Prostate gland (tissue), 2 donors: ENCODE measurements at regions not wholly inside any gene's neighbourhood (a gene's known extent, or its start where the extent isn't known, plus 50 kb on each side); places are given as distances from the start of the nearest gene placed in this dataset.

Experiments used
- CTCF ChIP-seq, 4 experiments: fragments of 200-600 bp in 2 of 4; fragments of 450-650 bp in 2 of 4; sonication (generic) in 2 of 4; IDR thresholded peaks; 1 replicate in 3 of 4; 2 replicates in 1 of 4; pipeline ENCODE4 v1.5.1; 2016 to 2019; ENCODE audit warnings: antibody characterized with exemption in 4 of 4, mild to moderate bottlenecking in 2 of 4, moderate library complexity in 2 of 4
- POLR2A ChIP-seq: fragments of 450-650 bp; IDR thresholded peaks from one replicate; pipeline ENCODE4 v1.6.1; 2016; ENCODE audit warnings: antibody characterized with exemption, mild to moderate bottlenecking

- TF ChIP-seq CTCF (IDR thresholded peaks at IDR 0.05) (no peak), POLR2A (no peak)
Observed at GRCh38 chr5:68968429-68968828, 125.4 kb upstream of the SLC30A5 start.
